Gastroesophageal sphincter (tissue), 2 donors: ENCODE measurements at regions not wholly inside any gene's neighbourhood (a gene's known extent, or its start where the extent isn't known, plus 50 kb on each side); places are given as distances from the start of the nearest gene placed in this dataset.

Experiments used
- POLR2A ChIP-seq, 2 donors: fragments of 450-650 bp; IDR thresholded peaks; one replicate each; pipeline ENCODE4 v1.6.1; 2017; ENCODE audit warnings: antibody characterized with exemption in 2 of 2, mild to moderate bottlenecking in 2 of 2, moderate library complexity in 1 of 2
- POLR2AphosphoS5 ChIP-seq: sonication (generic); formaldehyde crosslinking; IDR thresholded peaks from one replicate; pipeline ENCODE4 v1.6.1; 2017; ENCODE audit warnings: antibody characterized with exemption

GRCh38 chr3:67998281-67998680 is 343.9 kb upstream of the SUCLG2 start:
- TF ChIP-seq POLR2A (IDR thresholded peaks at IDR 0.05): no peak
- no peak for TF ChIP-seq POLR2AphosphoS5
